ENCODE measurements at regions not wholly inside any gene's neighbourhood (a gene's known extent, or its start where the extent isn't known, plus 50 kb on each side); places are given as distances from the start of the nearest gene placed in this dataset.

GRCh38 chr2:58557176-58557575 lies 316.1 kb upstream of the FANCL start:
- no peak for DNase-seq

- no peak for DNase-seq
These were observed 312.8 kb upstream of the FANCL start for GRCh38 chr2:58553937-58554336.

DNA sequence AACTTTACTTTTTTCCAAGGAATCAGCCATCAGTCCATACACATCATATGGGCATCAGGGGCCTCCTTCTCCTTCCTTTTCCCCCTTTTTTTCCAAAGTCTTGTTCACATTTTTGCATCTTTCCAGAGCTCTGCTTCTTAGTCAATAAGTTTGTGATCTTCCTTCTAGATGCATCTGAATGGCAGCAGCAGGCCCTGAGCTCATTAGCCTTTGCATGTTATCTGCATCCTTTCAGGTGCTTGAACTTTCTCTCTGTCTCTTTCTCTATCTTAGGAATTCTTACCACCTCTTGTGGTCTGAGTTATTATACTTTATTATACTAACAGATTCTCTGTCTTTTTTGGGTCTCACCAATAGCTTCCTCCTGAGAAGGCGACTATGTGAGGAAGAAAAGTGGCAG lies 312.4 kb upstream of the FANCL start:
- DNase-seq, result no peak

GRCh38 chr2:58545300-58546280 lies 304.5 kb upstream of the FANCL start:
- no peak for DNase-seq

GRCh38 chr2:58543442-58543841 lies 302.3 kb upstream of the FANCL start:
- no peak for DNase-seq

DNA sequence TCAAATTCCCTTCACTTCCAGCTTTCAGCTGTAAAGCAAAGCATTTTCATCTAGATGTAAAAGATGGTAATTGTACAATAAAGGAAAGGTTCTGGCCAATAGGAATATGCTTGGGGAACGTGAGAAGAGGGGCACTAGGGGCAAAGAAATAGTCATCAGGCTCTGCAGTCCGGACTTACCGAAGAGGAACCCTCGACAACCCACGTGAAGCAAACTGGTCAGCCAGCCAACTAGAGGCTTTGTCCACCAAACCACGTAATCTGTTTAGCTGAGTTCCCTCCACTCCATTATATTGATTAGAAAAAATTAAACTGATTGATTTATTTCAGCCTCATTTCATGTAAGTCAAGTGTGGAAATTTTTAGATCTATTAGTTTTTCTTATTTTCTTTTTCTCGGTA lies 300.4 kb upstream of the FANCL start:
- no peak for DNase-seq

GRCh38 chr2:58540681-58541080 lies 299.6 kb upstream of the FANCL start:
- DNase-seq, result no peak

- DNase-seq, result no peak
These were observed 298.8 kb upstream of the FANCL start for GRCh38 chr2:58539973-58540372.

GRCh38 chr2:58535990-58536389 lies 294.9 kb upstream of the FANCL start:
- DNase-seq, result no peak

- DNase-seq, result no peak
These were observed 294.1 kb upstream of the FANCL start for GRCh38 chr2:58535182-58535581.

- DNase-seq, result no peak
These were observed 292.3 kb upstream of the FANCL start for GRCh38 chr2:58533376-58533775.

DNA sequence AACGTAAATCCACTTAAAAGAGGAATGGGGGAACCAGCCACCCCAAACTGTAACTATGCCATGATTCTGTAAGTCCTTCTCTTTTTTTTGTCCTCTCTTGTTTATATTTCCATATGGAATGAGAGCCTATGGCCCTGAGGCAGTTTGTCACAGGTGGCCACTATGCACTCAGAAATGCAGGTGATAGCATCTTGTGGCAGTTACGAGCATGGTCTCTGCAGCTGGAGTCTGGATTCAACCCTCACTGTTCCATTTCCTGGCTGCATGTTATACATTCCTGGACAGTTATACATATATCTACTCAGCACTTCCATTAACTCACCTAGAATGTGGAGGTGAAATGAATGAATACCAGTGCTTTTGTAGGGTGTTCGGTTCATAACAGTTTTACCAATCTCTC lies 291.5 kb upstream of the FANCL start:
- no peak for DNase-seq

DNA sequence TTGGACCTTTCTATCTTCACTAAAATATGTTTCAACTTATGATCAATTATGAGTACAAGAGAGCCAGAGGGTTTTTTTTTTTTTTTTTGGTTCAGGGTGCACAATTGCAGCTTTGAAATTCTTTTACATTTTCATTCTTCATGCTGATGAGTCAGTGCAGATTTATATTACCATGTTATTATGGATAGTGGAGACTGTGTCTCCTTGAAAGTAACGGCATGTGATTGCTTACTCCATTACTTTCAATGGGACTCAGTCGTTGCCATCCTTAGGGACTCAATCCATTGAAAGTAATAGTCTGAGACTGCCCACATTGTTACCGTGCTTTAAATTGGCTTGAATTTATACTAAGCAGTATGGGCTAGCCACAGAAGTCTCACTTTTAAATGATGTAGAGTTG lies 286.5 kb upstream of the FANCL start:
- no peak for DNase-seq

GRCh38 chr2:58521803-58522554 lies 280.9 kb upstream of the FANCL start:
- peak; percentile 64 for DNase-seq

GRCh38 chr2:58520903-58521302 lies 279.8 kb upstream of the FANCL start:
- no peak for DNase-seq

GRCh38 chr2:58517881-58518280 lies 276.8 kb upstream of the FANCL start:
- no peak for DNase-seq

DNA sequence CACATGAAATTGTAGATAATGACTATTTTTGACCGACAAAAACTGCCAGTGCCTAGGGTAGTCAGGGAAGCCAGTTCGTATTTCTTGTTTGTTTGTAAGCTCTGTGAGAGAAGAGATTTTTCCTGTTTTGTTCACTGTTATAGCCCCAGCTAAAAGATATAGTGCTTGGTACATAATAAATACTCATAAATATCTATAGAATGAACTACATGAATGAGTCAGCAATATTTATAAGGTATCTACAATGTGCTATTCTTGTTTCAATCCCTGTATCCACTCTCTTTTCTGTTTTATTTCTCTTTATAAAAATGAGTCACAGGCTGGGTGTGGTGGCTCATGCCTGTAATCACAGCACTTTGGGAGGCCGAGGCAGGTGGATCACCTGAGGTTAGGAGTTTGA lies 275.6 kb upstream of the FANCL start:
- DNase-seq, result no peak

DNA sequence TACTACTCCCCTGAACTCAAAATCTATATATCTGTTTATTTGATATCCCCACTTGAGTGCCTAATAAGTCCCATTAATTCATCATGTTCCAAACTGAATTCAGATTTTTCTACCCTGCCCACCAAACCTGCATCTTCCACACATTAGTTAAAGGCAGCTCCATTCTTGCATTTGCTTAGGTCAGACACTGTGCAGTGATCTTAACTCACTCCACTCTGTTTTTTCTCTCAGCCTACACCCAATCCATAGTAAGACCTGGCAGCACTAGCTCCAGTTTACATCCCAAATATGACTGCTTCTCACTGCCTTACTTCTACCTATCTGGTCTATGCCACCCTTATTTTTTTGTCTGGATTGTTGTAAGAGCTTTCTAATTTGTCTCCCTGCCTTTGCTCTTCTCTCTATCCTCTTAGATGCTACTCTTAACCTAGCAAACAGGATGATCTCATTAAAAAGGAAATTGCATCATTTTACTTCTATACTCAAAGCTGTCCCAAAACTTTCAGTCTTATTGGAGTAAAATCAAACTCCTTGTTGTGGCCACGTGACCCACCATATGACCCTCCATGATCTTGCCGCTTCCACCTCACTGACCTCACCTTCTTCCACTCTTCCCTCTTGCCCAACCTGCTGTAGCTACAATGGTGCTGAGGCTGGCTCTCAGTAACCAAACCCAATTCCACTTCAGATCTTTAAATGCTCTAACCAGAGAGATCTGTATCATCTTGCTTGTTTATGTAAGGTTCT lies 274.9 kb upstream of the FANCL start:
- DNase-seq, result peak; percentile 30

DNA sequence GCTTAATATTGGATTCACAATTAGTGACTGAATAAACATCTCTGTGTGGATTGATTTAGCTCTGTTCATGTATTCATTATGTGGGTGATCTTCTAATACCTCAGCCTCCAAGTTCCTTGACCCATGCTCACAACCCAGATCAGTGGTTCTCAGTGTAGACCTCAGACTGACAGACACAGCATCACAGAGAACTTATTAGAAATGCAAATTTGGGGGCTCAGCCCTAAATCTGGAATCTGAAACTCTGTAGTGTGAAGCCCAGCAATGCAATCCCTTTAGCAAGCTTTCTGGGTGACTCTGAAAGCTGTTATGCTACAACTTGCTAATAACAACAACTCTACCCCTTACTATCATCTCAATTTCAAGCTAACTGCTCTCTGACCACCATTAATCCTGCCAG lies 273.1 kb upstream of the FANCL start:
- DNase-seq, result no peak

DNA sequence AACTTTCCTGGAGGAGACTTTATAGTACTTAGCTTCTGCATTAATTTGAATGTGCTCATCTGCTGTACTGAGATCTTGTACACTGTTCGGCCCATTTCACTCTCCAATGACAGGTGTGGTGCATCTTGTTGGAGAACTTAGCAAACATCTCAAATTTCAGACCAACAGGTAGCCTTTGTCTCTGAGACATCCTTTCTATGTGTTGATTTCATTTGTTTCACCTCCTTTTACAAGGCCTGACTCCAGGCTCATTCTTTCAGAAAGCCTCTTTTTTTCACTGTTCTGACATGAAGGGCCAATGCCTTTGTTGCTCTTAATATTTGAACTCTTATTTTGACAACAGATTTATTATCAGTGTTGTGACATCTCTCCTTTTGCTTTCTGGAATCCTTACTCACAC lies 271.8 kb upstream of the FANCL start:
- no peak for DNase-seq

- no peak for DNase-seq
These were observed 266.9 kb upstream of the FANCL start for GRCh38 chr2:58508006-58508405.

- DNase-seq, result no peak
These were observed 262.8 kb upstream of the FANCL start for GRCh38 chr2:58503918-58504317.

GRCh38 chr2:58502931-58503330 lies 261.8 kb upstream of the FANCL start:
- DNase-seq, result no peak
